ENCODE measurements at regions not wholly inside any gene's neighbourhood (a gene's known extent, or its start where the extent isn't known, plus 50 kb on each side); places are given as distances from the start of the nearest gene placed in this dataset.

DNA sequence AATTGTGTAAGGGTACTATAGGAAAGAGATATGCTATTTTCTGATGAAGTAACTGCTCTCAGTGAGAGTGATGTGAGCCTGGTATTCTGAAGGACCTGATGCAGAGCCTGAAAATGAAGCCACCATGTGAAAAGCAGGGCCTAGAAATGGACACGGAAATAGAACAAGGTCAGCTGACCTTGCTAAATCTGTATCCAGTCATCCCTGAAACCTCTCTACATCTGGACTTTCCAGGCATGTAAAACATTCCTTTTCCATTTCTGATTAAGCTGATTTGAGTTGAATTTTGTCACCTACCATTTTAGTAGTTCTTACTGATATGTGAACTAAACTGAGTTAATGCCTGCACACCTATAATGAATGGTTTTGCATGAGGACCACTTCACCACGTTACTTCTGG lies 72.4 kb upstream of the NEIL3 start:
- no peak for DNase-seq (ENCODE audit: low read depth in 2 of 2)
- TF ChIP-seq, protein P1, sequence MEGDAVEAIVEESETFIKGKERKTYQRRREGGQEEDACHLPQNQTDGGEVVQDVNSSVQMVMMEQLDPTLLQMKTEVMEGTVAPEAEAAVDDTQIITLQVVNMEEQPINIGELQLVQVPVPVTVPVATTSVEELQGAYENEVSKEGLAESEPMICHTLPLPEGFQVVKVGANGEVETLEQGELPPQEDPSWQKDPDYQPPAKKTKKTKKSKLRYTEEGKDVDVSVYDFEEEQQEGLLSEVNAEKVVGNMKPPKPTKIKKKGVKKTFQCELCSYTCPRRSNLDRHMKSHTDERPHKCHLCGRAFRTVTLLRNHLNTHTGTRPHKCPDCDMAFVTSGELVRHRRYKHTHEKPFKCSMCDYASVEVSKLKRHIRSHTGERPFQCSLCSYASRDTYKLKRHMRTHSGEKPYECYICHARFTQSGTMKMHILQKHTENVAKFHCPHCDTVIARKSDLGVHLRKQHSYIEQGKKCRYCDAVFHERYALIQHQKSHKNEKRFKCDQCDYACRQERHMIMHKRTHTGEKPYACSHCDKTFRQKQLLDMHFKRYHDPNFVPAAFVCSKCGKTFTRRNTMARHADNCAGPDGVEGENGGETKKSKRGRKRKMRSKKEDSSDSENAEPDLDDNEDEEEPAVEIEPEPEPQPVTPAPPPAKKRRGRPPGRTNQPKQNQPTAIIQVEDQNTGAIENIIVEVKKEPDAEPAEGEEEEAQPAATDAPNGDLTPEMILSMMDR (IDR thresholded peaks at IDR 0.05; ENCODE audit: low read depth, low read length), result no peak
- no peak overlapping the region for H3K4me3 ChIP-seq (replicated peaks in 1 of 2; ENCODE audit: low read depth in 2 of 2, low read length in 2 of 2)

- TF ChIP-seq, protein P1 (IDR thresholded peaks at IDR 0.05; ENCODE audit: low read depth, low read length), result no peak
- DNase-seq (ENCODE audit: low read depth in 2 of 2), result peak in 1 of 2 donors; percentile 33
- H3K4me3 ChIP-seq (replicated peaks in 1 of 2; ENCODE audit: low read depth in 2 of 2, low read length in 2 of 2), result no peak overlapping the region
Observed at GRCh38 chr4:177239477-177239876, 70.2 kb upstream of the NEIL3 start.

- TF ChIP-seq, protein P1 (IDR thresholded peaks at IDR 0.05; ENCODE audit: low read depth, low read length), result no peak
- no peak overlapping the region for H3K4me3 ChIP-seq (replicated peaks in 1 of 2; ENCODE audit: low read depth in 2 of 2, low read length in 2 of 2)
- DNase-seq (ENCODE audit: low read depth in 2 of 2), result peak; percentile 11 to 18
Observed at GRCh38 chr4:177239878-177240277, 69.8 kb upstream of the NEIL3 start.

DNA sequence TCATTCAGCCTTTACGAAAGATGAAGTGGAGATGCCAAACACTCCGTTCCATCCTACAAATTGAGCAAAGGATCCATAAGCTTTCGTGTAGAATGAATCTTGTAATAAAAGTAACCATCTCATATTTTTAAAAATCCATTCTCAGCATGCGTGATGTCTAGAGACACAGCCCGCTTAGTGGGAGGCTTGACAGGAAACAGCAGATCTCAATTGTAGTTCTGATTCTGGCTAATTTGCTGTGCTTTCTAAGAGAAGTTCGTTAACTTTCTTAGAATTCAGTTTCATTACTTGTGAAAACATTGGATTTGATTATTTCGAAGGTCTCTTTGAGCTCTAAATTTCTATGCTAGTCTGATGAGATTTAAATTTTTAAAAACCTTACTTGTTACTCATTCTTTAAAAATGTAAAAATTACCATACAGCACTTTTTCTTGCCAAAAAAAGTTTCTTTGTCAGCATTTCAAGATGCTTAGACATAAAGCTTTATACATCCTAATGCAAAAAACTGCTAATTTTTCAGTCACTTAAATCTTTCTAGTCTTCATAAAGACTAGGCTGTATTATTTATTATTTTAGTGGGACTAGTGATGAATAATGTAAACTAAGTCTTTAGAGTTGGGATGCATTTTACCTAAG lies 66.9 kb upstream of the NEIL3 start:
- no peak overlapping the region for H3K4me3 ChIP-seq (replicated peaks in 1 of 2; ENCODE audit: low read depth in 2 of 2, low read length in 2 of 2)
- TF ChIP-seq, protein P1 (IDR thresholded peaks at IDR 0.05; ENCODE audit: low read depth, low read length), result no peak
- DNase-seq (ENCODE audit: low read depth in 2 of 2), result peak in 1 of 2 donors; percentile 33

DNA sequence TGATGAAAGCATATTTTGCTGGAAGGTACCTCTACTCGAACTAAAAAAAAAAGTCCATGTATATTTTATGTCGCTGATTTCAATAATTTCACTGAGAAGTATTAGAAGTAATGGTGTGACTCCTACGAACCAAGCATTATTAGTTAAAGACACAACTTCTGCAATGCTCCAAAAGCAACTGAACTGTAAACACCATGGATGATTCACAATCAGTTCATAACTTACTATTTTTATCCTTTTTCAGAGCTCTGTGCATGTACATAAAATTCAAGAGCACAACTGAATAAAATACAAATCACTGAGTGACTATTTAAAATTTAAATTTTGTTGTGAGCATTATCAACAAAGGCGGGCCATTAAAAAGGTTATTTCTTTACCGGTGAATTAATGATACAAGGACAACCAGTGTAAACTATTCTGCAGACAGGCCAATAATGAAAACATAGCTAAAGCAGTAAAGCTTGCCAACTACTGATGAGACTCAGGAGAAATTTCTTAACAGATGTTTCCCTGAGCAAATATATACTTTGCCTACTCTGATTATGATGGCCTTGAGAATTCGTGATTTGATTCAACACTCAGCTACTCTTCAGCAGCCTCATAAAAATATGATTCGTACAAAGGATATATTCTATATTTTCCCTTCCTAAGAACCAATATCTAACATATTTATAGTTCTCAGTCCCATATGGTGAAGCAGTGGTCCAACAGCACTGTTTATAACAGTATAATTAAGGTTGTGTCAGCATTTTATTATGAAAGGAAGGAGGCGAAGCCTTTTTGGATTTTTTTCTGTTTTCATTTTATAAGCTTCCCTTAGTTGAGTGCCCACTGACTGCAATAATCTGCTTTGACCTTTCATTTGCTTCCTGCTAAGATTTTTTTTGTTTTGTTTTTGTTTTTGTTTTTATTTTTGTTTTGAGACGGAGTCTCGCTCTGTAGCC lies 62.8 kb upstream of the NEIL3 start:
- DNase-seq (ENCODE audit: low read depth in 2 of 2), result peak; percentile 18 to 52
- H3K4me3 ChIP-seq (replicated peaks in 1 of 2; ENCODE audit: low read depth in 2 of 2, low read length in 2 of 2), result no peak overlapping the region
- TF ChIP-seq, protein P1 (IDR thresholded peaks at IDR 0.05; ENCODE audit: low read depth, low read length), result no peak

- TF ChIP-seq, protein P1 (IDR thresholded peaks at IDR 0.05; ENCODE audit: low read depth, low read length), result peak; percentile 99
- DNase-seq (ENCODE audit: low read depth in 2 of 2), result peak; percentile 75 to 78
- no peak overlapping the region for H3K4me3 ChIP-seq (replicated peaks in 1 of 2; ENCODE audit: low read depth in 2 of 2, low read length in 2 of 2)
Observed at GRCh38 chr4:177250056-177250696, 59.5 kb upstream of the NEIL3 start.
